K562 (cell line): ENCODE measurements at regions not wholly inside any gene's neighbourhood (a gene's known extent, or its start where the extent isn't known, plus 50 kb on each side); places are given as distances from the start of the nearest gene placed in this dataset.
A peak's percentile ranks its signal among the peaks of the same experiment; 100 is the strongest.

Experiments
- ATAC-seq: fragments of 200-7000 bp; cut with Tn5 transposase; 3 replicates; pipeline ENCODE4 v1.9.1; 2020; ENCODE audit warnings: moderate library complexity
- BruUV-seq: library from RNA; stranded (reverse); fragments of 400-500 nt; replicated peaks from 2 replicates; lab custom pipeline; 2021; lab: Mats Ljungman, UMichigan
- CTCF ChIA-PET: fragments of 300-600 bp; formaldehyde crosslinking; extraction: SDS; loops from one replicate; lab custom pipeline; 2021; ENCODE audit warnings: low intra/inter-chr PET ratio; lab: Yijun Ruan, JAX
- POLR2A ChIA-PET: fragments of 300-600, 350-650 bp; sonication (Branson Sonifier 250); formaldehyde crosslinking; extraction: SDS; loops from one replicate; lab custom pipeline; 2021; ENCODE audit warnings: antibody characterized with exemption, inconsistent platforms; lab: Yijun Ruan, JAX
- DNase-seq, 4 experiments: peaks; one replicate each; pipeline versions ENCODE4 v3.0.0 to v3.0.0-alpha.2; 2011 to 2018; ENCODE audit warnings: low spot score in 3 of 4, mixed read lengths in 3 of 4; ENCODE audit errors: extremely low read depth in 1 of 4
- FAIRE-seq: peaks from 2 replicates; lab custom pipeline; 2011; peaks lifted over from hg19 to GRCh38; lab: Jason Lieb, UNC
- H2AFZ ChIP-seq: 2 replicates; pipeline ENCODE4 v1.6.0; 2011; ENCODE audit warnings: low read depth, low read length, control low read depth, inconsistent platforms
- H3K27ac ChIP-seq: fragments of 200-600 bp; 3 replicates; pipeline ENCODE4 v1.8.0; 2011; ENCODE audit warnings: low read depth, mild to moderate bottlenecking, control low read depth, inconsistent platforms, low read length, moderate library complexity, mixed read lengths; ENCODE audit errors: extremely low read depth
- H3K27me3 ChIP-seq, 2 experiments: fragments of 300-600 bp in 1 of 2; 2 replicates in 1 of 2; 3 replicates in 1 of 2; pipeline versions ENCODE4 v1.6.0 to v1.8.0; 2011; ENCODE audit warnings: inconsistent platforms in 2 of 2, low read length in 2 of 2, mild to moderate bottlenecking in 1 of 2, mixed read lengths in 1 of 2, moderate library complexity in 1 of 2; ENCODE audit not compliant: control insufficient read depth in 2 of 2, insufficient read depth in 2 of 2
- H3K36me3 ChIP-seq: fragments of 300-600 bp; 3 replicates; pipeline ENCODE4 v1.8.0; 2011; ENCODE audit warnings: mild to moderate bottlenecking, low read length, inconsistent platforms; ENCODE audit not compliant: control insufficient read depth, insufficient read depth
- H3K4me1 ChIP-seq, 2 experiments: fragments of 200-600 bp in 1 of 2; replicated peaks in 1 of 2; 2 replicates in 1 of 2; 3 replicates in 1 of 2; pipeline versions ENCODE4 v1.5.1 to v1.8.0; 2011; ENCODE audit warnings: inconsistent platforms in 2 of 2, low read length in 2 of 2, mild to moderate bottlenecking in 1 of 2, mixed read lengths in 1 of 2, moderate library complexity in 1 of 2; ENCODE audit not compliant: control insufficient read depth in 2 of 2, insufficient read depth in 2 of 2
- H3K4me2 ChIP-seq: 2 replicates; pipeline ENCODE4 v1.6.1; 2011; ENCODE audit warnings: low read length, control low read depth, inconsistent platforms, mixed read lengths; ENCODE audit not compliant: insufficient read depth
- H3K4me3 ChIP-seq: fragments of 200-600 bp; sonication (generic), shearing (Covaris generic); 2 replicates; pipeline ENCODE4 v1.5.1; 2016; ENCODE audit warnings: control low read depth, inconsistent platforms
- H3K79me2 ChIP-seq: fragments of 200-600 bp; 3 replicates; pipeline ENCODE4 v1.8.0; 2011; ENCODE audit warnings: low read length, inconsistent platforms; ENCODE audit not compliant: control insufficient read depth, insufficient read depth
- H3K9ac ChIP-seq, 2 experiments: 2 replicates each; pipeline versions ENCODE4 v1.6.0 to v1.6.1; 2011; ENCODE audit warnings: low read depth in 2 of 2, low read length in 2 of 2, control low read depth in 1 of 2, inconsistent platforms in 1 of 2, mild to moderate bottlenecking in 1 of 2, mixed read lengths in 1 of 2; ENCODE audit not compliant: insufficient read depth in 1 of 2
- H3K9me1 ChIP-seq: one replicate; pipeline ENCODE4 v1.6.0; 2011; ENCODE audit warnings: inconsistent platforms, mild to moderate bottlenecking, low read length, moderate library complexity; ENCODE audit not compliant: control insufficient read depth, insufficient read depth
- H3K9me3 ChIP-seq: replicated peaks from 2 replicates; pipeline ENCODE4 v1.5.1; 2011; ENCODE audit warnings: low read depth, low read length, inconsistent platforms; ENCODE audit not compliant: control insufficient read depth, insufficient read depth
- H4K20me1 ChIP-seq: replicated peaks from 2 replicates; pipeline ENCODE4 v1.6.1; 2011; ENCODE audit warnings: low read length, inconsistent platforms, mixed read lengths; ENCODE audit not compliant: control insufficient read depth, insufficient read depth
- MAZ ChIP-seq, 2 experiments: fragments of 450-650 bp in 1 of 2; sonication (generic) in 1 of 2; formaldehyde crosslinking; IDR thresholded peaks in 1 of 2; conservative IDR thresholded peaks in 1 of 2; 2 replicates each; pipeline versions ENCODE4 v1.4.0 to v1.5.0; 2020; ENCODE audit warnings: mild to moderate bottlenecking in 1 of 2, missing genetic modification reagents in 1 of 2
- NCOA1 ChIP-seq: fragments of 450-650 bp; IDR thresholded peaks from 2 replicates; pipeline ENCODE4 v1.6.1; 2016; ENCODE audit warnings: low read depth
- PCBP1 ChIP-seq: fragments of 200-400 bp; formaldehyde crosslinking; IDR thresholded peaks from 2 replicates; pipeline ENCODE4 v1.6.1; 2018; ENCODE audit warnings: mild to moderate bottlenecking, low read depth, low read length; ENCODE audit not compliant: poor library complexity, severe bottlenecking
- RAD21 ChIP-seq, 2 experiments: fragments of 250-450 bp in 1 of 2; fragments of 450-650 bp in 1 of 2; sonication (Bioruptor Pico) in 1 of 2; formaldehyde crosslinking in 1 of 2; IDR thresholded peaks in 1 of 2; conservative IDR thresholded peaks in 1 of 2; 2 replicates each; pipeline versions ENCODE4 v1.4.0 to v1.8.0; 2020 to 2022; ENCODE audit warnings: mild to moderate bottlenecking in 2 of 2, moderate library complexity in 1 of 2
- WGBS: fragments of 100-300 bp; shearing (Covaris generic); methylation state at CpG from one replicate; pipeline ENCODE4 v1.1.6; 2016; ENCODE audit warnings: low coverage, mixed read lengths; ENCODE audit not compliant: insufficient coverage; ENCODE audit errors: missing lambda C conversion rate; 5-methylcytosine and 5-hydroxymethylcytosine counted together
- in situ Hi-C: fragments of 300-500 bp; cut with MboI; formaldehyde crosslinking; loops from 4 replicates; pipeline ENCODE4 v1.15.0; 2018; ENCODE audit warnings: inconsistent platforms, mixed read lengths
- intact Hi-C: fragments of 100-400 bp; cut with micrococcal nuclease; formaldehyde crosslinking; loops from 2 replicates; pipeline ENCODE4 v1.14.2; 2022
- TF ChIP-seq, protein P1 (sequence below): fragments of 250-450 bp; sonication (Bioruptor Pico); IDR thresholded peaks from 2 replicates; pipeline ENCODE4 v1.8.0; 2022; ENCODE audit warnings: inconsistent platforms
- TF ChIP-seq, protein P2 (sequence below), 3 experiments: IDR thresholded peaks in 2 of 3; conservative IDR thresholded peaks in 1 of 3; 2 replicates each; pipeline ENCODE4 v1.5.1; 2011 to 2012; ENCODE audit warnings: low read length in 3 of 3, mild to moderate bottlenecking in 3 of 3, control low read depth in 2 of 3, improper control_type of control experiment in 1 of 3, inconsistent platforms in 1 of 3, low read depth in 1 of 3, mixed read lengths in 1 of 3, moderate library complexity in 1 of 3; ENCODE audit not compliant: insufficient read depth in 2 of 3

- WGBS = 4% methylated on average over 3 of the region's 3 CpGs
- TF ChIP-seq PCBP1 = no peak
- TF ChIP-seq NCOA1 = no peak
- TF ChIP-seq, protein P1, sequence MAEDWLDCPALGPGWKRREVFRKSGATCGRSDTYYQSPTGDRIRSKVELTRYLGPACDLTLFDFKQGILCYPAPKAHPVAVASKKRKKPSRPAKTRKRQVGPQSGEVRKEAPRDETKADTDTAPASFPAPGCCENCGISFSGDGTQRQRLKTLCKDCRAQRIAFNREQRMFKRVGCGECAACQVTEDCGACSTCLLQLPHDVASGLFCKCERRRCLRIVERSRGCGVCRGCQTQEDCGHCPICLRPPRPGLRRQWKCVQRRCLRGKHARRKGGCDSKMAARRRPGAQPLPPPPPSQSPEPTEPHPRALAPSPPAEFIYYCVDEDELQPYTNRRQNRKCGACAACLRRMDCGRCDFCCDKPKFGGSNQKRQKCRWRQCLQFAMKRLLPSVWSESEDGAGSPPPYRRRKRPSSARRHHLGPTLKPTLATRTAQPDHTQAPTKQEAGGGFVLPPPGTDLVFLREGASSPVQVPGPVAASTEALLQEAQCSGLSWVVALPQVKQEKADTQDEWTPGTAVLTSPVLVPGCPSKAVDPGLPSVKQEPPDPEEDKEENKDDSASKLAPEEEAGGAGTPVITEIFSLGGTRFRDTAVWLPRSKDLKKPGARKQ (CRISPR knock-in tag) = no peak
- no peak for TF ChIP-seq MAZ (CRISPR knock-in tag; conservative IDR thresholded peaks at IDR 0.05 in 1 of 2, IDR thresholded peaks at IDR 0.05 in 1 of 2)
- TF ChIP-seq, protein P2, sequence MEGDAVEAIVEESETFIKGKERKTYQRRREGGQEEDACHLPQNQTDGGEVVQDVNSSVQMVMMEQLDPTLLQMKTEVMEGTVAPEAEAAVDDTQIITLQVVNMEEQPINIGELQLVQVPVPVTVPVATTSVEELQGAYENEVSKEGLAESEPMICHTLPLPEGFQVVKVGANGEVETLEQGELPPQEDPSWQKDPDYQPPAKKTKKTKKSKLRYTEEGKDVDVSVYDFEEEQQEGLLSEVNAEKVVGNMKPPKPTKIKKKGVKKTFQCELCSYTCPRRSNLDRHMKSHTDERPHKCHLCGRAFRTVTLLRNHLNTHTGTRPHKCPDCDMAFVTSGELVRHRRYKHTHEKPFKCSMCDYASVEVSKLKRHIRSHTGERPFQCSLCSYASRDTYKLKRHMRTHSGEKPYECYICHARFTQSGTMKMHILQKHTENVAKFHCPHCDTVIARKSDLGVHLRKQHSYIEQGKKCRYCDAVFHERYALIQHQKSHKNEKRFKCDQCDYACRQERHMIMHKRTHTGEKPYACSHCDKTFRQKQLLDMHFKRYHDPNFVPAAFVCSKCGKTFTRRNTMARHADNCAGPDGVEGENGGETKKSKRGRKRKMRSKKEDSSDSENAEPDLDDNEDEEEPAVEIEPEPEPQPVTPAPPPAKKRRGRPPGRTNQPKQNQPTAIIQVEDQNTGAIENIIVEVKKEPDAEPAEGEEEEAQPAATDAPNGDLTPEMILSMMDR (IDR thresholded peaks at IDR 0.05 in 2 of 3, conservative IDR thresholded peaks at IDR 0.05 in 1 of 3; ENCODE audit: insufficient read depth in 2 of 3, low read depth in 1 of 3, low read length in 3 of 3) = 0 out of 6 replicates have a peak, but pooled peaks of 1 of the 3 experiments have one; percentile 2
- 0 out of 4 replicates have a peak, but pooled peaks of 1 of the 2 experiments have one; percentile 11 for TF ChIP-seq RAD21 (CRISPR knock-in tag; conservative IDR thresholded peaks at IDR 0.05 in 1 of 2, IDR thresholded peaks at IDR 0.05 in 1 of 2)
- TF ChIP-seq, all 486 proteins: peak for 2
- Histone ChIP-seq H3K36me3 (no peaks in the 10 kb centered on the region), H2AFZ (no peak overlapping the region), H3K79me2 (no peaks in the 10 kb centered on the region), H3K4me3 (no peak overlapping the region), H4K20me1 (no peaks in the 10 kb centered on the region), H3K4me1 (no peaks in the 10 kb centered on the region), H3K4me2 (no peak overlapping the region), H3K9me1 (no peaks in the 10 kb centered on the region), H3K9me3 (no peaks in the 10 kb centered on the region), H3K9ac (no peak overlapping the region), H3K27me3 (no peaks in the 10 kb centered on the region), H3K27ac (no peak overlapping the region)
- ATAC-seq (no peak), FAIRE-seq (no peak), DNase-seq (no peak)
- BruUV-seq = no TSS peak
- intact Hi-C loops = no loop called here
- in situ Hi-C loops = no loop called here
- ChIA-PET CTCF (no interaction called here), POLR2A (no interaction called here)
These were observed 335.3 kb upstream of the ARHGEF26 start for GRCh38 chr3:153785901-153786300.
